Keratinocyte (primary cell): ENCODE measurements at regions not wholly inside any gene's neighbourhood (a gene's known extent, or its start where the extent isn't known, plus 50 kb on each side); places are given as distances from the start of the nearest gene placed in this dataset.

ENCODE experiments used
- DNase-seq: peaks from one replicate; pipeline ENCODE4 v3.0.0-alpha.2; 2011; ENCODE audit warnings: low read depth, missing footprints, low spot score
- FAIRE-seq: peaks from 2 replicates; lab custom pipeline; 2011; peaks lifted over from hg19 to GRCh38; lab: Jason Lieb, UNC
- H2AFZ ChIP-seq: 2 replicates; pipeline ENCODE4 v1.6.0; 2012; ENCODE audit warnings: low read length, control low read depth, inconsistent platforms; ENCODE audit not compliant: control insufficient read depth
- H3K27ac ChIP-seq: 2 replicates; pipeline ENCODE4 v1.5.1; 2011; ENCODE audit warnings: low read length; ENCODE audit not compliant: control insufficient read depth, insufficient read depth
- H3K27me3 ChIP-seq: 3 replicates; pipeline ENCODE4 v1.6.0; 2011; ENCODE audit warnings: low read length; ENCODE audit not compliant: control insufficient read depth, insufficient read depth; ENCODE audit errors: extremely low read depth
- H3K36me3 ChIP-seq, 2 experiments: 2 replicates in 1 of 2; 3 replicates in 1 of 2; pipeline ENCODE4 v1.5.1; 2011; ENCODE audit warnings: low read length in 2 of 2, mild to moderate bottlenecking in 1 of 2; ENCODE audit not compliant: control insufficient read depth in 2 of 2, insufficient read depth in 2 of 2; ENCODE audit errors: extremely low read depth in 1 of 2
- H3K4me1 ChIP-seq: 3 replicates; pipeline ENCODE4 v1.5.1; 2011; ENCODE audit warnings: low read length; ENCODE audit not compliant: control insufficient read depth, insufficient read depth; ENCODE audit errors: extremely low read depth
- H3K4me2 ChIP-seq: 3 replicates; pipeline ENCODE4 v1.6.0; 2011; ENCODE audit warnings: low read depth, low read length; ENCODE audit not compliant: control insufficient read depth, insufficient read depth; ENCODE audit errors: extremely low read depth
- H3K4me3 ChIP-seq, 3 experiments: fragments of 200-600 bp in 1 of 3; sonication (generic) in 1 of 3; 2 replicates in 2 of 3; 3 replicates in 1 of 3; pipeline ENCODE4 v1.5.1; 2011 to 2016; ENCODE audit warnings: low read length in 3 of 3, mild to moderate bottlenecking in 3 of 3, control low read depth in 2 of 3, inconsistent platforms in 1 of 3, low read depth in 1 of 3, mixed read lengths in 1 of 3, mixed run types in 1 of 3, moderate library complexity in 1 of 3; ENCODE audit not compliant: control insufficient read depth in 2 of 3, insufficient read depth in 2 of 3; ENCODE audit errors: extremely low read depth in 1 of 3
- H3K79me2 ChIP-seq: 2 replicates; pipeline ENCODE4 v1.6.0; 2012; ENCODE audit warnings: low read length; ENCODE audit not compliant: control insufficient read depth, insufficient read depth
- H3K9ac ChIP-seq: 3 replicates; pipeline ENCODE4 v1.6.0; 2011; ENCODE audit warnings: low read length; ENCODE audit not compliant: control insufficient read depth, insufficient read depth; ENCODE audit errors: extremely low read depth
- H3K9me1 ChIP-seq: 3 replicates; pipeline ENCODE4 v1.6.0; 2011; ENCODE audit warnings: low read length; ENCODE audit not compliant: control insufficient read depth, insufficient read depth; ENCODE audit errors: extremely low read depth
- H3K9me3 ChIP-seq: 2 replicates; pipeline ENCODE4 v1.5.1; 2012; ENCODE audit warnings: low read depth, low read length; ENCODE audit not compliant: control insufficient read depth
- H4K20me1 ChIP-seq: 3 replicates; pipeline ENCODE4 v1.6.0; 2011; ENCODE audit warnings: low read length; ENCODE audit not compliant: control insufficient read depth, insufficient read depth; ENCODE audit errors: extremely low read depth
- CTCF ChIP-seq, 3 experiments: IDR thresholded peaks in 1 of 3; conservative IDR thresholded peaks in 1 of 3; optimal IDR thresholded peaks in 1 of 3; 2 replicates in 2 of 3; 3 replicates in 1 of 3; pipeline versions ENCODE3 to v1.5.1; 2011; ENCODE audit warnings: low read length in 3 of 3, mild to moderate bottlenecking in 3 of 3, moderate library complexity in 2 of 3, control low read depth in 1 of 3, inconsistent platforms in 1 of 3; ENCODE audit not compliant: insufficient read depth in 2 of 3; ENCODE audit errors: extremely low read depth in 1 of 3
- EZH2 ChIP-seq: IDR thresholded peaks from one replicate; pipeline ENCODE4 v1.6.1; 2012; ENCODE audit warnings: inconsistent platforms, mild to moderate bottlenecking, low read length, moderate library complexity
- dilution Hi-C: fragments of 300-500 bp; cut with MboI; formaldehyde crosslinking; loops from one replicate; pipeline ENCODE4 v1.7.0; 2020; ENCODE audit warnings: low sequenced_read_pairs; ENCODE audit not compliant: extremely low pct_ligation_motif_present

- Histone ChIP-seq H4K20me1 (no peaks in the 10 kb centered on the region), H3K27me3 (no peaks in the 10 kb centered on the region), H3K79me2 (no peaks in the 10 kb centered on the region), H3K4me2 (no peak overlapping the region), H3K27ac (no peak overlapping the region), H3K9me1 (no peaks in the 10 kb centered on the region), H3K9ac (no peak overlapping the region), H2AFZ (no peak overlapping the region), H3K4me1 (peaks cover 9% of the 10 kb centered on the region), H3K36me3 (no peaks in the 10 kb centered on the region), H3K4me3 (no peak overlapping the region), H3K9me3 (peaks cover 2% of the 10 kb centered on the region)
- TF ChIP-seq CTCF (optimal IDR thresholded peaks at IDR 0.05 in 1 of 3, IDR thresholded peaks at IDR 0.05 in 1 of 3, conservative IDR thresholded peaks at IDR 0.05 in 1 of 3; ENCODE audit: extremely low read depth in 1 of 3, insufficient read depth in 2 of 3, low read length in 3 of 3) (no peak), EZH2 (no peak)
- dilution Hi-C loops: no loop called here
- no peak for FAIRE-seq
- no peak for DNase-seq
These were observed 142.4 kb downstream of the QRSL1 start for GRCh38 chr6:106771822-106772221.

- H3K4me2 ChIP-seq: no peak overlapping the region
- TF ChIP-seq CTCF (optimal IDR thresholded peaks at IDR 0.05 in 1 of 3, IDR thresholded peaks at IDR 0.05 in 1 of 3, conservative IDR thresholded peaks at IDR 0.05 in 1 of 3; ENCODE audit: extremely low read depth in 1 of 3, insufficient read depth in 2 of 3, low read length in 3 of 3) (no peak), EZH2 (no peak)
- no peak overlapping the region for H3K4me3 ChIP-seq
- no peaks in the 10 kb centered on the region for H3K36me3 ChIP-seq
- H3K9me3 ChIP-seq: peaks cover 2% of the 10 kb centered on the region
- no peaks in the 10 kb centered on the region for H3K9me1 ChIP-seq
- peaks cover 9% of the 10 kb centered on the region for H3K4me1 ChIP-seq
- dilution Hi-C loops: no loop called here
- H3K27me3 ChIP-seq: no peaks in the 10 kb centered on the region
- H4K20me1 ChIP-seq: no peaks in the 10 kb centered on the region
- H3K9ac ChIP-seq: no peak overlapping the region
- no peak overlapping the region for H2AFZ ChIP-seq
- no peak overlapping the region for H3K27ac ChIP-seq
- FAIRE-seq: no peak
- no peak for DNase-seq
- no peaks in the 10 kb centered on the region for H3K79me2 ChIP-seq
These were observed 141.3 kb downstream of the QRSL1 start for GRCh38 chr6:106770663-106771062.
